Fibroblast of lung (primary cell): ENCODE measurements at regions not wholly inside any gene's neighbourhood (a gene's known extent, or its start where the extent isn't known, plus 50 kb on each side); places are given as distances from the start of the nearest gene placed in this dataset.

ENCODE experiments used
- DNase-seq, 2 donors: peaks; one replicate each; pipeline versions ENCODE4 v3.0.0 to v3.0.0-alpha.2; 2010; ENCODE audit warnings: low read depth in 2 of 2
- H2AFZ ChIP-seq: 2 replicates; pipeline ENCODE4 v1.5.1; 2012; ENCODE audit warnings: low read length, control low read depth, inconsistent platforms
- H3K27ac ChIP-seq: 2 replicates; pipeline ENCODE4 v1.5.1; 2011; ENCODE audit warnings: low read length, control low read depth; ENCODE audit not compliant: insufficient read depth
- H3K27me3 ChIP-seq: 2 replicates; pipeline ENCODE4 v1.5.1; 2011; ENCODE audit warnings: mild to moderate bottlenecking, low read length; ENCODE audit not compliant: control insufficient read depth, insufficient read depth
- H3K36me3 ChIP-seq: 2 replicates; pipeline ENCODE4 v1.5.1; 2011; ENCODE audit warnings: low read length; ENCODE audit not compliant: control insufficient read depth, insufficient read depth
- H3K4me1 ChIP-seq: 2 replicates; pipeline ENCODE4 v1.5.1; 2011; ENCODE audit warnings: low read length; ENCODE audit not compliant: control insufficient read depth, insufficient read depth; ENCODE audit errors: extremely low read depth
- H3K4me2 ChIP-seq: 2 replicates; pipeline ENCODE4 v1.5.1; 2011; ENCODE audit warnings: low read length, control low read depth; ENCODE audit not compliant: insufficient read depth; ENCODE audit errors: extremely low read depth
- H3K4me3 ChIP-seq, 4 experiments: fragments of 200-600 bp in 1 of 4; sonication (generic) in 1 of 4; replicated peaks in 1 of 4; 2 replicates each; pipeline ENCODE4 v1.5.1; 2011 to 2016; ENCODE audit warnings: low read length in 4 of 4, low read depth in 3 of 4, mild to moderate bottlenecking in 3 of 4, control low read depth in 2 of 4, inconsistent platforms in 1 of 4, mixed read lengths in 1 of 4; ENCODE audit not compliant: insufficient read depth in 1 of 4; ENCODE audit errors: control extremely low read depth in 1 of 4
- H3K79me2 ChIP-seq: 2 replicates; pipeline ENCODE4 v1.5.1; 2012; ENCODE audit warnings: mild to moderate bottlenecking, low read length, inconsistent platforms; ENCODE audit not compliant: control insufficient read depth, insufficient read depth
- H3K9ac ChIP-seq: 2 replicates; pipeline ENCODE4 v1.5.1; 2011; ENCODE audit warnings: mild to moderate bottlenecking, low read length, control low read depth; ENCODE audit not compliant: insufficient read depth
- H3K9me3 ChIP-seq: 2 replicates; pipeline ENCODE4 v1.5.1; 2012; ENCODE audit warnings: low read depth, low read length; ENCODE audit not compliant: control insufficient read depth, insufficient read depth
- H4K20me1 ChIP-seq: 2 replicates; pipeline ENCODE4 v1.5.1; 2011; ENCODE audit warnings: low read length; ENCODE audit not compliant: control insufficient read depth, insufficient read depth; ENCODE audit errors: extremely low read depth
- EZH2 ChIP-seq: IDR thresholded peaks from 2 replicates; pipeline ENCODE4 v1.5.1; 2012; ENCODE audit warnings: low read length, control low read depth, mild to moderate bottlenecking; ENCODE audit errors: missing control alignments
- TF ChIP-seq, protein P1 (sequence below), 2 donors: IDR thresholded peaks in 1 of 2; conservative IDR thresholded peaks in 1 of 2; 1 replicate in 1 of 2; 2 replicates in 1 of 2; pipeline ENCODE4 v1.5.1; 2011 to 2012; ENCODE audit warnings: low read length in 2 of 2, control low read depth in 1 of 2, inconsistent platforms in 1 of 2, low read depth in 1 of 2, mild to moderate bottlenecking in 1 of 2

DNA sequence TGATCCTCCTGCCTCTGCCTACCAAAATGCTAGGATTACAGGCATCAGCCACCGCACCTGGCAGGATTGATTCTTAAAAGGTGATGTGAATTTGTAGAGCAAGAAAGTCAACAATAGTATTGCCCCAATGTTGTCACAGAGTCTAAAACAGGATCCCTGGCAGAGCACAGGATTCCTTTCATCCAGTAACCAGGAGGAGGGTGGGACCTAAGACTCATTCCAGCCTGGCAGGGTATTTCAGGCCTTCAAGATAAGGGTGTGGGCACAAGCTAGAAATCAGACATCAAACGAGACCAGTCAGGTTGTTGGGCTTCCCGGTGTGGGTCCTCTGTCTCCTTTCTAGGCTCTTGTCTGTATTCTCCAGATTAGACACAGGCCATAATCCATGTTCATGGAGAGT is 511.4 kb downstream of the BCL11A start:
- no peak overlapping the region for H3K4me2 ChIP-seq
- H2AFZ ChIP-seq, result no peak overlapping the region
- no peaks in the 10 kb centered on the region for H3K27me3 ChIP-seq
- H3K27ac ChIP-seq, result no peak overlapping the region
- no peaks in the 10 kb centered on the region for H4K20me1 ChIP-seq
- H3K79me2 ChIP-seq, result no peaks in the 10 kb centered on the region
- DNase-seq, result no peak
- H3K36me3 ChIP-seq, result no peaks in the 10 kb centered on the region
- no peak overlapping the region for H3K9ac ChIP-seq
- no peak for TF ChIP-seq EZH2
- TF ChIP-seq, protein P1, sequence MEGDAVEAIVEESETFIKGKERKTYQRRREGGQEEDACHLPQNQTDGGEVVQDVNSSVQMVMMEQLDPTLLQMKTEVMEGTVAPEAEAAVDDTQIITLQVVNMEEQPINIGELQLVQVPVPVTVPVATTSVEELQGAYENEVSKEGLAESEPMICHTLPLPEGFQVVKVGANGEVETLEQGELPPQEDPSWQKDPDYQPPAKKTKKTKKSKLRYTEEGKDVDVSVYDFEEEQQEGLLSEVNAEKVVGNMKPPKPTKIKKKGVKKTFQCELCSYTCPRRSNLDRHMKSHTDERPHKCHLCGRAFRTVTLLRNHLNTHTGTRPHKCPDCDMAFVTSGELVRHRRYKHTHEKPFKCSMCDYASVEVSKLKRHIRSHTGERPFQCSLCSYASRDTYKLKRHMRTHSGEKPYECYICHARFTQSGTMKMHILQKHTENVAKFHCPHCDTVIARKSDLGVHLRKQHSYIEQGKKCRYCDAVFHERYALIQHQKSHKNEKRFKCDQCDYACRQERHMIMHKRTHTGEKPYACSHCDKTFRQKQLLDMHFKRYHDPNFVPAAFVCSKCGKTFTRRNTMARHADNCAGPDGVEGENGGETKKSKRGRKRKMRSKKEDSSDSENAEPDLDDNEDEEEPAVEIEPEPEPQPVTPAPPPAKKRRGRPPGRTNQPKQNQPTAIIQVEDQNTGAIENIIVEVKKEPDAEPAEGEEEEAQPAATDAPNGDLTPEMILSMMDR (conservative IDR thresholded peaks at IDR 0.05 in 1 of 2, IDR thresholded peaks at IDR 0.05 in 1 of 2; ENCODE audit: low read depth in 1 of 2, low read length in 2 of 2), result no peak
- H3K9me3 ChIP-seq, result no peaks in the 10 kb centered on the region
- no peak overlapping the region for H3K4me3 ChIP-seq
- no peaks in the 10 kb centered on the region for H3K4me1 ChIP-seq

DNA sequence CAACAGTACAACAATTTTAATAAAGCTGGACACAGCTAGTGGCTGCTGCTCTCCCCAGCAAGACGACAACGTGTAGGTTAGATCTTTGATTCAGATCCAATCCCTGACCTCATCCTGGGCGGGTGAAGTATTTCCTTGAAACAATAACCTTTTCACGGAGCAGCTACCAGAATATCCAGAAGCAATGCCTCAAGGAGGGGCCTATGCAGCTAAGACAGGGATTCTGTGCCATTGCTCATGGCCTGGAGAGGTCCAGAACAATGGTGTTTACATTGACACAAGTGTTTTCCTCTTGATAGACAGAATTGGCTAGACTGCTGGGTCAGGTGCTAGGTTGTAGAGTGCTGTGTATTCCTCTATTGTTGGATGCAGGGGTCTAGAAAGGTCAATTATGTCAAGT is 520.1 kb downstream of the BCL11A start:
- H3K9me3 ChIP-seq, result no peaks in the 10 kb centered on the region
- TF ChIP-seq, protein P1 (conservative IDR thresholded peaks at IDR 0.05 in 1 of 2, IDR thresholded peaks at IDR 0.05 in 1 of 2; ENCODE audit: low read depth in 1 of 2, low read length in 2 of 2), result no peak
- TF ChIP-seq EZH2, result no peak
- H3K4me1 ChIP-seq, result no peaks in the 10 kb centered on the region
- DNase-seq, result no peak
- H3K9ac ChIP-seq, result no peak overlapping the region
- H3K4me3 ChIP-seq, result no peak overlapping the region
- H3K27ac ChIP-seq, result no peak overlapping the region
- H3K79me2 ChIP-seq, result no peaks in the 10 kb centered on the region
- H3K27me3 ChIP-seq, result no peaks in the 10 kb centered on the region
- H3K4me2 ChIP-seq, result no peak overlapping the region
- no peaks in the 10 kb centered on the region for H3K36me3 ChIP-seq
- no peaks in the 10 kb centered on the region for H4K20me1 ChIP-seq
- no peak overlapping the region for H2AFZ ChIP-seq

DNA sequence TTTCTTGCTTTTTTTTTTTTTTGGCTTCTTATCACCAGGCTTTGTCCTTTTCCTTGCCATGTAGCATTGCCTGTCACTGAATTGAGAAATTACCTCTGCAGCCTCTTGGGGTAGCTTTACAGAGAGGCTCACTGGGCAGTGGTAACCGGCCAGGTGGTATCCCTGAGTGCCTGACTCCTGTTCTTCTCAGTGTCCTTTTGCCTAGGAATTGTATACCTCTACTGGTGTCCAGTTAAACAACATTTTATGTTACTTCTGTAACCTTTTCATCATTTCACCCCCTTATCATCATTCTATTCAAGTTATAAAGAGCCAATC is 523.9 kb downstream of the BCL11A start:
- no peaks in the 10 kb centered on the region for H3K36me3 ChIP-seq
- no peak for DNase-seq
- no peak overlapping the region for H2AFZ ChIP-seq
- H3K27ac ChIP-seq, result no peak overlapping the region
- no peaks in the 10 kb centered on the region for H3K79me2 ChIP-seq
- TF ChIP-seq EZH2, result no peak
- TF ChIP-seq, protein P1 (conservative IDR thresholded peaks at IDR 0.05 in 1 of 2, IDR thresholded peaks at IDR 0.05 in 1 of 2; ENCODE audit: low read depth in 1 of 2, low read length in 2 of 2), result no peak
- H3K9me3 ChIP-seq, result no peaks in the 10 kb centered on the region
- H4K20me1 ChIP-seq, result no peaks in the 10 kb centered on the region
- H3K9ac ChIP-seq, result no peak overlapping the region
- no peak overlapping the region for H3K4me2 ChIP-seq
- no peaks in the 10 kb centered on the region for H3K27me3 ChIP-seq
- H3K4me1 ChIP-seq, result no peaks in the 10 kb centered on the region
- H3K4me3 ChIP-seq, result no peak overlapping the region
